ENCODE measurements at regions not wholly inside any gene's neighbourhood (a gene's known extent, or its start where the extent isn't known, plus 50 kb on each side); places are given as distances from the start of the nearest gene placed in this dataset.

GRCh38 chr15:87212041-87212440 is 1044.5 kb downstream of the NTRK3 start:
- TF ChIP-seq POLR2AphosphoS5 (IDR thresholded peaks at IDR 0.05) = no peak
- no peak for TF ChIP-seq CTCF (IDR thresholded peaks at IDR 0.05)

Measured in breast epithelium (tissue), 3 donors.